WTC11 (cell line): ENCODE measurements at regions not wholly inside any gene's neighbourhood (a gene's known extent, or its start where the extent isn't known, plus 50 kb on each side); places are given as distances from the start of the nearest gene placed in this dataset.

ENCODE experiments used
- ATAC-seq: fragments of 200-7000 bp; cut with Tn5 transposase; 2 replicates; pipeline ENCODE4 v1.10.0; 2021; ENCODE audit warnings: mild to moderate bottlenecking, moderate library complexity
- CTCF ChIA-PET: fragments of 300-600 bp; sonication (Branson Sonifier 250); formaldehyde crosslinking; loops from one replicate; lab custom pipeline; 2021; ENCODE audit warnings: antibody characterized with exemption; lab: Charles Lee
- POLR2A ChIA-PET: fragments of 350-600 bp; sonication (Branson Sonifier 250); formaldehyde crosslinking; loops from one replicate; lab custom pipeline; 2021; ENCODE audit warnings: antibody characterized with exemption; lab: Charles Lee
- DNase-seq: peaks from one replicate; pipeline ENCODE4 v3.0.0; 2021; ENCODE audit warnings: low spot score
- H3K27ac Mint-ChIP-seq: 2 replicates; pipeline ENCODE4 v1.8.0; 2021; ENCODE audit warnings: mixed read lengths
- H3K27me3 Mint-ChIP-seq: 2 replicates; pipeline ENCODE4 v1.8.0; 2021; ENCODE audit warnings: low read depth, mild to moderate bottlenecking, moderate library complexity, mixed read lengths
- H3K36me3 Mint-ChIP-seq: 2 replicates; pipeline ENCODE4 v1.8.0; 2021; ENCODE audit warnings: mixed read lengths
- H3K4me1 Mint-ChIP-seq: 2 replicates; pipeline ENCODE4 v1.8.0; 2022; ENCODE audit warnings: mixed read lengths
- H3K4me3 Mint-ChIP-seq: 2 replicates; pipeline ENCODE4 v1.8.0; 2021; ENCODE audit warnings: mild to moderate bottlenecking, moderate library complexity, mixed read lengths
- H3K9me3 Mint-ChIP-seq: 2 replicates; pipeline ENCODE4 v1.8.0; 2021; ENCODE audit warnings: mixed read lengths
- ATF1 ChIP-seq: sonication (generic); formaldehyde crosslinking; IDR thresholded peaks from 2 replicates; pipeline ENCODE4 v1.8.1; 2023; ENCODE audit warnings: mild to moderate bottlenecking, moderate library complexity, missing genetic modification reagents
- CBFB ChIP-seq: sonication (generic); formaldehyde crosslinking; IDR thresholded peaks from 2 replicates; pipeline ENCODE4 v1.8.1; 2022; ENCODE audit warnings: mild to moderate bottlenecking, low read depth, missing genetic modification reagents
- CREB1 ChIP-seq: sonication (generic); formaldehyde crosslinking; IDR thresholded peaks from 2 replicates; pipeline ENCODE4 v1.8.0; 2023; ENCODE audit warnings: mild to moderate bottlenecking, missing genetic modification reagents
- EMX1 ChIP-seq: fragments of 250-450 bp; sonication (Bioruptor Pico); IDR thresholded peaks from 2 replicates; pipeline ENCODE4 v1.8.0; 2021; ENCODE audit warnings: mild to moderate bottlenecking
- FOXK1 ChIP-seq: sonication (generic); formaldehyde crosslinking; IDR thresholded peaks from 2 replicates; pipeline ENCODE4 v1.8.0; 2022; ENCODE audit warnings: mild to moderate bottlenecking, moderate library complexity, missing genetic modification reagents
- IRF2 ChIP-seq: sonication (generic); formaldehyde crosslinking; IDR thresholded peaks from 2 replicates; pipeline ENCODE4 v1.8.0; 2022; ENCODE audit warnings: low read depth, missing genetic modification reagents, borderline replicate concordance
- MYBL2 ChIP-seq: sonication (generic); formaldehyde crosslinking; IDR thresholded peaks from 2 replicates; pipeline ENCODE4 v1.8.1; 2023; ENCODE audit warnings: mild to moderate bottlenecking, moderate library complexity, missing genetic modification reagents
- NFE2L1 ChIP-seq: sonication (generic); formaldehyde crosslinking; IDR thresholded peaks from 2 replicates; pipeline ENCODE4 v1.8.1; 2023; ENCODE audit warnings: missing genetic modification reagents
- NFYB ChIP-seq: sonication (generic); formaldehyde crosslinking; conservative IDR thresholded peaks from 2 replicates; pipeline ENCODE4 v1.8.0; 2022; ENCODE audit warnings: low read depth, missing genetic modification reagents
- NR2C2 ChIP-seq: sonication (generic); formaldehyde crosslinking; IDR thresholded peaks from 2 replicates; pipeline ENCODE4 v1.8.0; 2022; ENCODE audit warnings: mild to moderate bottlenecking, missing genetic modification reagents
- RELA ChIP-seq: sonication (generic); formaldehyde crosslinking; IDR thresholded peaks from 2 replicates; pipeline ENCODE4 v1.8.1; 2022; ENCODE audit warnings: missing genetic modification reagents, mild to moderate bottlenecking, borderline replicate concordance
- TEAD1 ChIP-seq: sonication (generic); formaldehyde crosslinking; IDR thresholded peaks from 2 replicates; pipeline ENCODE4 v1.8.0; 2022; ENCODE audit warnings: mild to moderate bottlenecking, missing genetic modification reagents
- ZNF121 ChIP-seq: sonication (generic); formaldehyde crosslinking; IDR thresholded peaks from 2 replicates; pipeline ENCODE4 v1.8.0; 2023; ENCODE audit warnings: missing genetic modification reagents
- ZNF219 ChIP-seq: sonication (generic); formaldehyde crosslinking; IDR thresholded peaks from 2 replicates; pipeline ENCODE4 v1.8.0; 2023; ENCODE audit warnings: missing genetic modification reagents, mild to moderate bottlenecking, borderline replicate concordance
- ZNF232 ChIP-seq: sonication (generic); formaldehyde crosslinking; IDR thresholded peaks from 2 replicates; pipeline ENCODE4 v1.8.0; 2022; ENCODE audit warnings: mild to moderate bottlenecking, missing genetic modification reagents
- ZNF263 ChIP-seq: sonication (generic); formaldehyde crosslinking; IDR thresholded peaks from 2 replicates; pipeline ENCODE4 v1.8.1; 2022; ENCODE audit warnings: low read depth, mild to moderate bottlenecking, moderate library complexity, missing genetic modification reagents
- ZNF396 ChIP-seq: fragments of 250-450 bp; sonication (Bioruptor Pico); IDR thresholded peaks from 2 replicates; pipeline ENCODE4 v1.8.0; 2021; ENCODE audit warnings: mild to moderate bottlenecking, moderate library complexity, borderline replicate concordance
- TF ChIP-seq, protein P1 (sequence below): sonication (generic); formaldehyde crosslinking; IDR thresholded peaks from 2 replicates; pipeline ENCODE4 v1.8.0; 2022; ENCODE audit warnings: mild to moderate bottlenecking, missing genetic modification reagents
- TF ChIP-seq, protein P2 (sequence below): sonication (generic); formaldehyde crosslinking; conservative IDR thresholded peaks from 2 replicates; pipeline ENCODE4 v1.8.1; 2022; ENCODE audit warnings: mild to moderate bottlenecking, missing genetic modification reagents
- TF ChIP-seq, protein P3 (sequence below): sonication (generic); formaldehyde crosslinking; IDR thresholded peaks from 2 replicates; pipeline ENCODE4 v1.8.1; 2022; ENCODE audit warnings: mild to moderate bottlenecking, moderate library complexity, missing genetic modification reagents
- TF ChIP-seq, protein P4 (sequence below): sonication (generic); formaldehyde crosslinking; IDR thresholded peaks from 2 replicates; pipeline ENCODE4 v1.8.0; 2022; ENCODE audit warnings: mild to moderate bottlenecking, missing genetic modification reagents
- TF ChIP-seq, protein P5 (sequence below): fragments of 250-450 bp; sonication (Bioruptor Pico); IDR thresholded peaks from 2 replicates; pipeline ENCODE4 v1.9.0; 2021; ENCODE audit warnings: moderate library complexity, mild to moderate bottlenecking, inconsistent platforms, borderline replicate concordance
- TF ChIP-seq, protein P6 (sequence below): fragments of 200-600 bp; IDR thresholded peaks from 2 replicates; pipeline ENCODE4 v1.8.0; 2022; ENCODE audit warnings: antibody characterized with exemption
- TF ChIP-seq, protein P7 (sequence below): sonication (generic); formaldehyde crosslinking; IDR thresholded peaks from 2 replicates; pipeline ENCODE4 v1.8.0; 2022; ENCODE audit warnings: mild to moderate bottlenecking, missing genetic modification reagents
- TF ChIP-seq, protein P8 (sequence below): sonication (generic); formaldehyde crosslinking; IDR thresholded peaks from 2 replicates; pipeline ENCODE4 v1.8.0; 2023; ENCODE audit warnings: missing genetic modification reagents, mild to moderate bottlenecking, borderline replicate concordance

DNA sequence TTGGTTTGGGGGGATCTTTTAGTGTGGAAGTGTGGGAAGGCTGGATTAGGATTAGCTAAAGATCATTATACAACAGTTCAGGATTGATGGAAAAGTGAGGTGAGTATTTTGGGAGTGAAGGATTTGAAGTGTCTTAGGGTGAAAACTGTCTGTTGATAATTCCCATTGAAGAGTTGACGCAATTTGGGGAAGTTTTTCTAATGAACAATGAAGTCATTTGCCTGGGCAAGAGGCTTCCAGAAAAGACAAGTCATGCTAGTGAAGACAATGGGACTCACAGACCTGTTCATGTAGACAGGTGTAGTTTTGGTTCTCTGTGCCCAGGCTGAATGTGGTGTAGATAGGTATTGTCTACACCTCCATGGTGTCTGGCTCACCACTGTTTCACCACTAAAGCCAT is 194.3 kb upstream of the GPR26 start (continued):
- no peak for TF ChIP-seq NR2C2 (CRISPR knock-in tag)
- TF ChIP-seq, protein P1, sequence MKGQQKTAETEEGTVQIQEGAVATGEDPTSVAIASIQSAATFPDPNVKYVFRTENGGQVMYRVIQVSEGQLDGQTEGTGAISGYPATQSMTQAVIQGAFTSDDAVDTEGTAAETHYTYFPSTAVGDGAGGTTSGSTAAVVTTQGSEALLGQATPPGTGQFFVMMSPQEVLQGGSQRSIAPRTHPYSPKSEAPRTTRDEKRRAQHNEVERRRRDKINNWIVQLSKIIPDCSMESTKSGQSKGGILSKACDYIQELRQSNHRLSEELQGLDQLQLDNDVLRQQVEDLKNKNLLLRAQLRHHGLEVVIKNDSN (CRISPR knock-in tag), result no peak
- TF ChIP-seq FOXK1 (CRISPR knock-in tag), result no peak
- no peak for TF ChIP-seq EMX1 (CRISPR knock-in tag)
- TF ChIP-seq RELA (CRISPR knock-in tag), result no peak
- TF ChIP-seq, protein P2, sequence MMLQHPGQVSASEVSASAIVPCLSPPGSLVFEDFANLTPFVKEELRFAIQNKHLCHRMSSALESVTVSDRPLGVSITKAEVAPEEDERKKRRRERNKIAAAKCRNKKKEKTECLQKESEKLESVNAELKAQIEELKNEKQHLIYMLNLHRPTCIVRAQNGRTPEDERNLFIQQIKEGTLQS (CRISPR knock-in tag), result no peak
- TF ChIP-seq, protein P3, sequence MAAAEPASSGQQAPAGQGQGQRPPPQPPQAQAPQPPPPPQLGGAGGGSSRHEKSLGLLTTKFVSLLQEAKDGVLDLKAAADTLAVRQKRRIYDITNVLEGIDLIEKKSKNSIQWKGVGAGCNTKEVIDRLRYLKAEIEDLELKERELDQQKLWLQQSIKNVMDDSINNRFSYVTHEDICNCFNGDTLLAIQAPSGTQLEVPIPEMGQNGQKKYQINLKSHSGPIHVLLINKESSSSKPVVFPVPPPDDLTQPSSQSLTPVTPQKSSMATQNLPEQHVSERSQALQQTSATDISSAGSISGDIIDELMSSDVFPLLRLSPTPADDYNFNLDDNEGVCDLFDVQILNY (CRISPR knock-in tag), result no peak
- TF ChIP-seq NFYB, result no peak
- TF ChIP-seq, protein P4, sequence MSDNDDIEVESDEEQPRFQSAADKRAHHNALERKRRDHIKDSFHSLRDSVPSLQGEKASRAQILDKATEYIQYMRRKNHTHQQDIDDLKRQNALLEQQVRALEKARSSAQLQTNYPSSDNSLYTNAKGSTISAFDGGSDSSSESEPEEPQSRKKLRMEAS (CRISPR knock-in tag), result no peak

DNA sequence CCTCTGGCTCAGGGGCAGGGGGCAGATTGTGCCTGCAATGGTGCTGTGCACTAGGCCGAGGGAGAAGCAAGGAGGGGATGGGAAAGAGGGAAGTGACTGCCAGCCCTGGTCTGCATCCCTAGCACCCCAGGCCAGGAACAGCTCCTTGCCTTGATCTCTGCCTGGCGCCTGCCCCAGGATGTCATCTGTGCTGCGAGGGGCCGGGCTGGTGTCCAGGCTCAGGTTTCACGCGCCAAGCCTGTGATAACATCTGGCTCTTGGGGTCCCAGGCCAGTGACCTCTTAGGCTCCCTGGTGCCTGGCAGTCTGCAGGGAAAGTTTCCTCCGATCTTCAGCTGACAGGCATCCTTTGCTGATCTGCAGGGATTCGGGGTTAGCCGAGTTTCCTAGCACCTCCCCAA is 193.5 kb upstream of the GPR26 start:
- H3K4me3 Mint-ChIP-seq, result no peak overlapping the region
- peak; percentile 36 for DNase-seq
- ChIA-PET POLR2A (no interaction called here), CTCF (interaction anchor here (0.6 kb wide), 1 partner anchor 735 kb away, joined by 3 read pairs; no protein-coding TSS in a partner anchor)
- H3K36me3 Mint-ChIP-seq, result no peaks in the 10 kb centered on the region
- peak; percentile 80 for ATAC-seq
- no peak overlapping the region for H3K27ac Mint-ChIP-seq
- TF ChIP-seq, protein P5, sequence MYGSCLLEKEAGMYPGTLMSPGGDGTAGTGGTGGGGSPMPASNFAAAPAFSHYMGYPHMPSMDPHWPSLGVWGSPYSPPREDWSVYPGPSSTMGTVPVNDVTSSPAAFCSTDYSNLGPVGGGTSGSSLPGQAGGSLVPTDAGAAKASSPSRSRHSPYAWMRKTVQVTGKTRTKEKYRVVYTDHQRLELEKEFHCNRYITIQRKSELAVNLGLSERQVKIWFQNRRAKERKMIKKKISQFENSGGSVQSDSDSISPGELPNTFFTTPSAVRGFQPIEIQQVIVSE, result no peak
- no peak for TF ChIP-seq CREB1
- TF ChIP-seq, protein P6, sequence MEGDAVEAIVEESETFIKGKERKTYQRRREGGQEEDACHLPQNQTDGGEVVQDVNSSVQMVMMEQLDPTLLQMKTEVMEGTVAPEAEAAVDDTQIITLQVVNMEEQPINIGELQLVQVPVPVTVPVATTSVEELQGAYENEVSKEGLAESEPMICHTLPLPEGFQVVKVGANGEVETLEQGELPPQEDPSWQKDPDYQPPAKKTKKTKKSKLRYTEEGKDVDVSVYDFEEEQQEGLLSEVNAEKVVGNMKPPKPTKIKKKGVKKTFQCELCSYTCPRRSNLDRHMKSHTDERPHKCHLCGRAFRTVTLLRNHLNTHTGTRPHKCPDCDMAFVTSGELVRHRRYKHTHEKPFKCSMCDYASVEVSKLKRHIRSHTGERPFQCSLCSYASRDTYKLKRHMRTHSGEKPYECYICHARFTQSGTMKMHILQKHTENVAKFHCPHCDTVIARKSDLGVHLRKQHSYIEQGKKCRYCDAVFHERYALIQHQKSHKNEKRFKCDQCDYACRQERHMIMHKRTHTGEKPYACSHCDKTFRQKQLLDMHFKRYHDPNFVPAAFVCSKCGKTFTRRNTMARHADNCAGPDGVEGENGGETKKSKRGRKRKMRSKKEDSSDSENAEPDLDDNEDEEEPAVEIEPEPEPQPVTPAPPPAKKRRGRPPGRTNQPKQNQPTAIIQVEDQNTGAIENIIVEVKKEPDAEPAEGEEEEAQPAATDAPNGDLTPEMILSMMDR, result no peak
- no peak for TF ChIP-seq NR2C2 (CRISPR knock-in tag)
- TF ChIP-seq, protein P7, sequence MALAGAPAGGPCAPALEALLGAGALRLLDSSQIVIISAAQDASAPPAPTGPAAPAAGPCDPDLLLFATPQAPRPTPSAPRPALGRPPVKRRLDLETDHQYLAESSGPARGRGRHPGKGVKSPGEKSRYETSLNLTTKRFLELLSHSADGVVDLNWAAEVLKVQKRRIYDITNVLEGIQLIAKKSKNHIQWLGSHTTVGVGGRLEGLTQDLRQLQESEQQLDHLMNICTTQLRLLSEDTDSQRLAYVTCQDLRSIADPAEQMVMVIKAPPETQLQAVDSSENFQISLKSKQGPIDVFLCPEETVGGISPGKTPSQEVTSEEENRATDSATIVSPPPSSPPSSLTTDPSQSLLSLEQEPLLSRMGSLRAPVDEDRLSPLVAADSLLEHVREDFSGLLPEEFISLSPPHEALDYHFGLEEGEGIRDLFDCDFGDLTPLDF (CRISPR knock-in tag), result no peak
- TF ChIP-seq, all 79 proteins: peak for 0
- Mint-ChIP-seq H3K4me1 (peaks cover 38% of the 10 kb centered on the region), H3K27me3 (peaks cover 12% of the 10 kb centered on the region), H3K9me3 (peaks cover 7% of the 10 kb centered on the region)

DNA sequence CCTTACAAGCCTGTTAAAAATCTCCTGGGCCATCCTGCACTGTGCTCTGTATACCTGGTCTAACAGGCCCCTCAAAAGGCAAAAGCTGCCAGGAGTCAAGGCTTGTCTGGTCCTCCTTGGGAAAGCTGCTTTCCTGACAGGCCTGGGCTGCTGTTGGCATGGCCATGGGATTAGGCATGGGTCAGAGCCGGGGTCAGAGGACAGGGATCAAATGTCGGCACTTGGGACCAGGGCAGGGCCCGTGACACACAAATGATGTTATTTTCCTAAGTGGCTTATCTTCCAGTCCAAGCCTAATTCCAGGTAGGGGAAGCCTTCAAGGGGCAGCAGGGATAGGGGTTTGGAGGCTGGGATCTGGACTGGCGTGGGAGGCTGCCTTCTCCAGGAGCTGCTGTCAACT is 191.5 kb upstream of the GPR26 start:
- ChIA-PET CTCF (no interaction called here), POLR2A (no interaction called here)
- no peaks in the 10 kb centered on the region for H3K9me3 Mint-ChIP-seq
- no peaks in the 10 kb centered on the region for H3K36me3 Mint-ChIP-seq
- H3K4me1 Mint-ChIP-seq, result peaks cover 58% of the 10 kb centered on the region
- DNase-seq (no peak), ATAC-seq (no peak)
- H3K27ac Mint-ChIP-seq, result no peak overlapping the region
- H3K27me3 Mint-ChIP-seq, result peaks cover 12% of the 10 kb centered on the region
- H3K4me3 Mint-ChIP-seq, result no peak overlapping the region
- TF ChIP-seq, protein P8, sequence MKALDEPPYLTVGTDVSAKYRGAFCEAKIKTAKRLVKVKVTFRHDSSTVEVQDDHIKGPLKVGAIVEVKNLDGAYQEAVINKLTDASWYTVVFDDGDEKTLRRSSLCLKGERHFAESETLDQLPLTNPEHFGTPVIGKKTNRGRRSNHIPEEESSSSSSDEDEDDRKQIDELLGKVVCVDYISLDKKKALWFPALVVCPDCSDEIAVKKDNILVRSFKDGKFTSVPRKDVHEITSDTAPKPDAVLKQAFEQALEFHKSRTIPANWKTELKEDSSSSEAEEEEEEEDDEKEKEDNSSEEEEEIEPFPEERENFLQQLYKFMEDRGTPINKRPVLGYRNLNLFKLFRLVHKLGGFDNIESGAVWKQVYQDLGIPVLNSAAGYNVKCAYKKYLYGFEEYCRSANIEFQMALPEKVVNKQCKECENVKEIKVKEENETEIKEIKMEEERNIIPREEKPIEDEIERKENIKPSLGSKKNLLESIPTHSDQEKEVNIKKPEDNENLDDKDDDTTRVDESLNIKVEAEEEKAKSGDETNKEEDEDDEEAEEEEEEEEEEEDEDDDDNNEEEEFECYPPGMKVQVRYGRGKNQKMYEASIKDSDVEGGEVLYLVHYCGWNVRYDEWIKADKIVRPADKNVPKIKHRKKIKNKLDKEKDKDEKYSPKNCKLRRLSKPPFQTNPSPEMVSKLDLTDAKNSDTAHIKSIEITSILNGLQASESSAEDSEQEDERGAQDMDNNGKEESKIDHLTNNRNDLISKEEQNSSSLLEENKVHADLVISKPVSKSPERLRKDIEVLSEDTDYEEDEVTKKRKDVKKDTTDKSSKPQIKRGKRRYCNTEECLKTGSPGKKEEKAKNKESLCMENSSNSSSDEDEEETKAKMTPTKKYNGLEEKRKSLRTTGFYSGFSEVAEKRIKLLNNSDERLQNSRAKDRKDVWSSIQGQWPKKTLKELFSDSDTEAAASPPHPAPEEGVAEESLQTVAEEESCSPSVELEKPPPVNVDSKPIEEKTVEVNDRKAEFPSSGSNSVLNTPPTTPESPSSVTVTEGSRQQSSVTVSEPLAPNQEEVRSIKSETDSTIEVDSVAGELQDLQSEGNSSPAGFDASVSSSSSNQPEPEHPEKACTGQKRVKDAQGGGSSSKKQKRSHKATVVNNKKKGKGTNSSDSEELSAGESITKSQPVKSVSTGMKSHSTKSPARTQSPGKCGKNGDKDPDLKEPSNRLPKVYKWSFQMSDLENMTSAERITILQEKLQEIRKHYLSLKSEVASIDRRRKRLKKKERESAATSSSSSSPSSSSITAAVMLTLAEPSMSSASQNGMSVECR (CRISPR knock-in tag), result no peak
- TF ChIP-seq ATF1 (no peak), NFE2L1 (CRISPR knock-in tag) (no peak), ZNF232 (no peak), ZNF396 (CRISPR knock-in tag) (no peak), NFYB (no peak), CBFB (CRISPR knock-in tag) (no peak), ZNF263 (no peak), ZNF219 (CRISPR knock-in tag) (no peak), TEAD1 (no peak), ZNF121 (CRISPR knock-in tag) (no peak), MYBL2 (no peak), IRF2 (CRISPR knock-in tag) (no peak), RELA (CRISPR knock-in tag) (no peak)
